ENCODE measurements at regions not wholly inside any gene's neighbourhood (a gene's known extent, or its start where the extent isn't known, plus 50 kb on each side); places are given as distances from the start of the nearest gene placed in this dataset.

- TF ChIP-seq CTCF (IDR thresholded peaks at IDR 0.05; ENCODE audit: unreplicated experiment), result no peak
- no peak for DNase-seq
- Mint-ChIP-seq H3K4me3 (ENCODE audit: low read depth, unreplicated experiment) (no peak overlapping the region), H3K27ac (ENCODE audit: unreplicated experiment) (no peak overlapping the region), H3K4me1 (ENCODE audit: low read depth, unreplicated experiment) (peaks cover 30% of the 10 kb centered on the region), H3K36me3 (ENCODE audit: insufficient read depth, unreplicated experiment) (no peaks in the 10 kb centered on the region), H3K9me3 (ENCODE audit: low read depth, unreplicated experiment) (no peaks in the 10 kb centered on the region), H3K27me3 (ENCODE audit: unreplicated experiment) (no peaks in the 10 kb centered on the region)
- no TSS peak for BruUV-seq (replicated peaks)
- CTCF ChIA-PET, result no interaction called here
- intact Hi-C loops (cut with micrococcal nuclease; ENCODE audit: unreplicated experiment), result loop anchor here (10.0 kb wide), 1 partner anchor 110 kb away; no protein-coding TSS in a partner anchor
Observed at GRCh38 chr20:11094711-11095110, 420.9 kb upstream of the JAG1 start.

- Mint-ChIP-seq H3K36me3 (ENCODE audit: insufficient read depth, unreplicated experiment) (no peaks in the 10 kb centered on the region), H3K4me1 (ENCODE audit: low read depth, unreplicated experiment) (peaks cover 26% of the 10 kb centered on the region), H3K9me3 (ENCODE audit: low read depth, unreplicated experiment) (no peaks in the 10 kb centered on the region), H3K4me3 (ENCODE audit: low read depth, unreplicated experiment) (no peak overlapping the region), H3K27me3 (ENCODE audit: unreplicated experiment) (no peaks in the 10 kb centered on the region), H3K27ac (ENCODE audit: unreplicated experiment) (no peak overlapping the region)
- CTCF ChIA-PET, result no interaction called here
- intact Hi-C loops (cut with micrococcal nuclease; ENCODE audit: unreplicated experiment), result loop anchor here (10.0 kb wide), 1 partner anchor 106 kb away; no protein-coding TSS in a partner anchor
- TF ChIP-seq CTCF (IDR thresholded peaks at IDR 0.05; ENCODE audit: unreplicated experiment), result no peak
- peak; percentile 22 for DNase-seq
- BruUV-seq (replicated peaks), result no TSS peak
Observed at GRCh38 chr20:11098888-11099287, 425.1 kb upstream of the JAG1 start.

GRCh38 chr20:11101243-11101642 is 427.4 kb upstream of the JAG1 start:
- CTCF ChIA-PET, result no interaction called here
- no peaks in the 10 kb centered on the region for H3K27me3 Mint-ChIP-seq (ENCODE audit: unreplicated experiment)
- peaks cover 3% of the 10 kb centered on the region for H3K9me3 Mint-ChIP-seq (ENCODE audit: low read depth, unreplicated experiment)
- BruUV-seq (replicated peaks), result no TSS peak
- peaks cover 27% of the 10 kb centered on the region for H3K4me1 Mint-ChIP-seq (ENCODE audit: low read depth, unreplicated experiment)
- DNase-seq, result no peak
- TF ChIP-seq CTCF (IDR thresholded peaks at IDR 0.05; ENCODE audit: unreplicated experiment), result no peak
- peak overlapping the region; percentile 67 for H3K27ac Mint-ChIP-seq (ENCODE audit: unreplicated experiment)
- H3K36me3 Mint-ChIP-seq (ENCODE audit: insufficient read depth, unreplicated experiment), result no peaks in the 10 kb centered on the region
- intact Hi-C loops (cut with micrococcal nuclease; ENCODE audit: unreplicated experiment), result no loop called here
- H3K4me3 Mint-ChIP-seq (ENCODE audit: low read depth, unreplicated experiment), result no peak overlapping the region

GRCh38 chr20:11101696-11102095 is 427.9 kb upstream of the JAG1 start:
- TF ChIP-seq CTCF (IDR thresholded peaks at IDR 0.05; ENCODE audit: unreplicated experiment), result no peak
- DNase-seq, result no peak
- BruUV-seq (replicated peaks), result no TSS peak
- Mint-ChIP-seq H3K4me3 (ENCODE audit: low read depth, unreplicated experiment) (no peak overlapping the region), H3K9me3 (ENCODE audit: low read depth, unreplicated experiment) (peaks cover 3% of the 10 kb centered on the region), H3K27ac (ENCODE audit: unreplicated experiment) (peak overlapping the region; percentile 67), H3K4me1 (ENCODE audit: low read depth, unreplicated experiment) (peaks cover 22% of the 10 kb centered on the region), H3K36me3 (ENCODE audit: insufficient read depth, unreplicated experiment) (no peaks in the 10 kb centered on the region), H3K27me3 (ENCODE audit: unreplicated experiment) (no peaks in the 10 kb centered on the region)
- CTCF ChIA-PET, result no interaction called here
- intact Hi-C loops (cut with micrococcal nuclease; ENCODE audit: unreplicated experiment), result no loop called here

All from Calu3 (cell line).